Choroid plexus epithelial cell (primary cell): ENCODE measurements at regions not wholly inside any gene's neighbourhood (a gene's known extent, or its start where the extent isn't known, plus 50 kb on each side); places are given as distances from the start of the nearest gene placed in this dataset.

ENCODE experiments used
- DNase-seq: peaks from one replicate; pipeline ENCODE4 v3.0.0-alpha.2; 2010; ENCODE audit warnings: low read depth
- H3K4me3 ChIP-seq: 2 replicates; pipeline ENCODE4 v1.5.1; 2011; ENCODE audit warnings: low read depth, mild to moderate bottlenecking, control low read depth, low read length, moderate library complexity
- CTCF ChIP-seq: conservative IDR thresholded peaks from 2 replicates; pipeline ENCODE4 v1.5.1; 2011; ENCODE audit warnings: low read depth, mild to moderate bottlenecking, control low read depth, inconsistent platforms, low read length, moderate library complexity

- no peak for DNase-seq
Observed at GRCh38 chr2:37556256-37556655, 115.2 kb downstream of the CDC42EP3 start.

GRCh38 chr2:37558623-37559022, 112.8 kb downstream of the CDC42EP3 start:
- no peak for DNase-seq
- no peak for TF ChIP-seq CTCF
- H3K4me3 ChIP-seq, result no peak overlapping the region

More at GRCh38 chr2:37556256-37556655, 115.2 kb downstream of the CDC42EP3 start:
- TF ChIP-seq CTCF, result no peak
- H3K4me3 ChIP-seq, result no peak overlapping the region

GRCh38 chr2:37560241-37560848, 111.1 kb downstream of the CDC42EP3 start:
- TF ChIP-seq CTCF, result no peak
- no peak overlapping the region for H3K4me3 ChIP-seq
- no peak for DNase-seq

- TF ChIP-seq CTCF, result no peak
- H3K4me3 ChIP-seq, result no peak overlapping the region
- peak; percentile 34 for DNase-seq
Observed at GRCh38 chr2:37560863-37561614, 110.4 kb downstream of the CDC42EP3 start.

- H3K4me3 ChIP-seq, result no peak overlapping the region
- DNase-seq, result peak; percentile 96
- no peak for TF ChIP-seq CTCF
Observed at GRCh38 chr2:37561615-37562569, 109.5 kb downstream of the CDC42EP3 start.

- TF ChIP-seq CTCF, result no peak
- no peak overlapping the region for H3K4me3 ChIP-seq
- no peak for DNase-seq
Observed at GRCh38 chr2:37563375-37564015, 107.9 kb downstream of the CDC42EP3 start.
